Gastrocnemius medialis (tissue), 4 donors: ENCODE measurements at regions not wholly inside any gene's neighbourhood (a gene's known extent, or its start where the extent isn't known, plus 50 kb on each side); places are given as distances from the start of the nearest gene placed in this dataset.

ENCODE experiments used
- CTCF ChIP-seq, 5 experiments: fragments of 450-650 bp in 3 of 5; fragments of 200-600 bp in 2 of 5; sonication (generic) in 2 of 5; IDR thresholded peaks in 4 of 5; conservative IDR thresholded peaks in 1 of 5; 1 replicate in 4 of 5; 2 replicates in 1 of 5; pipeline ENCODE4 v1.5.1; 2016 to 2019; ENCODE audit warnings: antibody characterized with exemption in 5 of 5, mild to moderate bottlenecking in 3 of 5, moderate library complexity in 3 of 5
- POLR2A ChIP-seq, 2 donors: fragments of 450-650 bp; IDR thresholded peaks; one replicate each; pipeline ENCODE4 v1.6.1; 2017; ENCODE audit warnings: antibody characterized with exemption in 2 of 2, mild to moderate bottlenecking in 2 of 2, moderate library complexity in 2 of 2

GRCh38 chr6:169085466-169085865, 168.2 kb downstream of the THBS2 start:
- TF ChIP-seq CTCF (IDR thresholded peaks at IDR 0.05 in 4 of 5, conservative IDR thresholded peaks at IDR 0.05 in 1 of 5) = no peak
- no peak for TF ChIP-seq POLR2A (IDR thresholded peaks at IDR 0.05)
